GM21576 (cell line): ENCODE measurements at regions not wholly inside any gene's neighbourhood (a gene's known extent, or its start where the extent isn't known, plus 50 kb on each side); places are given as distances from the start of the nearest gene placed in this dataset.
"Not testable (repeated sequence)": the region's sequence is repeated elsewhere in the genome, so short reads cannot be mapped to it uniquely, and the experiment has no call there.

Experiments
- ATAC-seq: cut with Tn5 transposase; IDR thresholded peaks from one replicate; pipeline ENCODE4 v1.9.1; 2021; ENCODE audit warnings: mild to moderate bottlenecking, moderate library complexity; ENCODE audit not compliant: unreplicated experiment

DNA sequence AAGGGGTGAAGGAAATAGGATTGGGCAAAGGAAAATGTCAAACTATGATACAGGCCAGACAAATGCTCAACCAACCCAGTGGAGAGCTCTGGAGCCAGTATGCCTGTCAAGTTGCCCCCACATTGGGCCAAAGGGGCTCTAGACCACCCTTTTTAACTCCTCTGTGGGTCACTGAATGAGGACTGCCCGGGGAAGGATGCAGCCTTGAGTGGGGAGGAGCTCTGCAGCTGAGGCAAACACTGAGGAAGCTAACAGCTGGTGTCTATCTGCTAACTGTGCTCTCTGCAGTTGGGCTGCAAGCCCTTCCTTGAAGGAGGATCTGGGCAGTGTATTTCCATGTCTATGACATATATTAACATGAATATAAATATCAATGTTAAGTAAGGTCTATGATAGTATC is 98.4 kb upstream of the PRSS16 start:
- ATAC-seq: no peak

DNA sequence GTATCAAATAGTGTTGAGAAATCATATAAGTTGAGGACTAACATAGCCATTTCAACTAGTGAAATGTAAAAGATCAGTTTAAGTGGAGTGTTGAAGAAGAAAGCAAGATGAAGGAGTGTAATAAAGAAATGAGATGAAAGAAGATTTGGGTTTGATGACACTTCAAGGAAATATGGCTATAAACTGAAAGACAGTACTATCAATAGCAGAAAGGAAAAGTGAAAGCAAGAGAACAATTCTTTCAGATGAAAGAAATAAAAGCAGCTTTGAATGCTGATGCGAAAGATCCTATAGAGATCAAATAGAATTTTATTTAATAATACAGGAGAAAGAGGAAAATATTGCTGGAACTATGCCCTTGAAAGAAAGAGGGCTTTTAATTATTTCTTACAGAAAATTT is 92.8 kb upstream of the PRSS16 start:
- no peak for ATAC-seq

GRCh38 chr6:27156874-27157458 is 90.5 kb upstream of the PRSS16 start:
- no peak for ATAC-seq

GRCh38 chr6:27157459-27158315 is 89.8 kb upstream of the PRSS16 start:
- peak; percentile 44 for ATAC-seq

- ATAC-seq: no peak
Observed at GRCh38 chr6:27158316-27158643, 89.2 kb upstream of the PRSS16 start.

- ATAC-seq: no peak
Observed at GRCh38 chr6:27159725-27160124, 87.8 kb upstream of the PRSS16 start.

GRCh38 chr6:27161115-27161514 is 86.4 kb upstream of the PRSS16 start:
- no peak for ATAC-seq

GRCh38 chr6:27161603-27161945 is 85.9 kb upstream of the PRSS16 start:
- no peak for ATAC-seq

- no peak for ATAC-seq
Observed at GRCh38 chr6:27161946-27162603, 85.4 kb upstream of the PRSS16 start.

- no peak for ATAC-seq
Observed at GRCh38 chr6:27163834-27164233, 83.7 kb upstream of the PRSS16 start.

GRCh38 chr6:27168108-27168507 is 79.4 kb upstream of the PRSS16 start:
- no peak for ATAC-seq

DNA sequence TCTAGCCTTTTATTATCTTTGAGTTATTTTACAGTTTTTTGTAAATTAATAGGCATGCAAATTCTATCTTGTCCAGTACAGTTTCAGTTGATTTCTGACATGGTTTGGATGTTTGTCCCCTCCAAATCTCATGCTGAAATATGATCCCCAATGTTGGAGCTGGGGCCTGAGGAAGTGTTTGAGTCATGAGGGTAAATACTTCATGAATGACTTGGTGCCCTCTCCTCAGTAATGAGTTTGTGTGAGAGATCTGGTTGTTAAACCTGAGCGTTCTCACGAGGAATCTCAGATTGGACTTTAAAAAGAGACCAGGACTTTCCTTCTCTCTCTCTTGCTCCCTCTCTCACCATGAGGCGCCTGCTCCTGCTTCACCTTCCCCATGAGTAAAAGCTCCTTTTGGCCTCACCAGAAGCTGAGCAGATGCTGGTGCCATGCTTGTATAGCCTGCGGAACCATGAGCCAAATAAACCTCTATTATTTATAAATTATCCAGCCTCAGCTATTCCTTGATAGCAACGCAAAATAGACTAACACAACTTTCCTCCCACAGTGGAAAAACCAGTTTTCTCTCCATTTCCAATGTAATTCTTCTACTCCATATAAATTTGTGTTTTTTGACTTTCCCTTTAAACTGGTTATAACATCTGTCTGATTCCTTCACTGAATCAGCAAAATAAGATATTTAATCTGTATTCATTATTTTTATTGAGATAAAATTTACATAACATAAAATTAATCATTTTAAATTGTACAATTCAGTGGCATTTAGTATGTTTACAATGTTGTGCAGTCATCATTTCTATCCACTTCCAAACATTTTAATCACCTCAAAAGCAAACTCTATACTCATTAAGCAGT is 78.7 kb upstream of the PRSS16 start:
- ATAC-seq: no peak

DNA sequence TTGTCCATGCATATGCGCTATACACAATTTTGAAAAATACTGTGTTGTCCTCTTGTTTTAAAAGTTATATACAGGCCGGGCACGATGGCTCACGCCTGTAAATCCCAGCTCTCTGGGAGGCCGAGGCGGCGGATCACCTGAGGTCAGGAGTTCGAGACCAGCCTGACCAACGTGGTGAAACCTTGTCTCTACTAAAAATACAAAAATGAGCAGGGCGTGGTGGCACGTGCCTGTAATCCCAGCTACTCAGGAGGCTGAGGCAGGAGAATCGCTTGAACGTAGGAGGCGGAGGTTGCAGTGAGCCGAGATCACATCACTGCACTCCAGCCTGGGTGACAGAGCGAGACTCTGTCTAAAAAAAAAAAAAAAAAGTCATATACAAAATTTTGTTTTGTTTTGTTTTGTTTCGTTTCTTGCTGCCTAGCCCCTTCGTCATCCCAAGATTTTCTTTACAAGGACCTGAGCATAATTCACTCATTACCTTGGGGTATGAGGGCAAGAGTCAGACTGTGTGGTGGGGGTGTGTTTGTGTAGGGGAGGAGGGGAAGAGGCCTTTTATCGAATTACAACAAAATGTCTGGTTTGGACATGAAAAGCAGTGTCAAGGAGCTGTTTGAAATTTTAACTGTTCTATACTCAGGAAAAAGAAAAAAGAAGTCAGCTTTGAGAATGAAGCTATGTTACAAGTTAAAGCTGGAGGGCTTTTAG is 74.8 kb upstream of the PRSS16 start:
- not testable (repeated sequence) for ATAC-seq

GRCh38 chr6:27173232-27173601 is 74.3 kb upstream of the PRSS16 start:
- not testable (repeated sequence) for ATAC-seq

- ATAC-seq: no peak
Observed at GRCh38 chr6:27174958-27175357, 72.5 kb upstream of the PRSS16 start.

GRCh38 chr6:27176096-27176495 is 71.4 kb upstream of the PRSS16 start:
- ATAC-seq: no peak

DNA sequence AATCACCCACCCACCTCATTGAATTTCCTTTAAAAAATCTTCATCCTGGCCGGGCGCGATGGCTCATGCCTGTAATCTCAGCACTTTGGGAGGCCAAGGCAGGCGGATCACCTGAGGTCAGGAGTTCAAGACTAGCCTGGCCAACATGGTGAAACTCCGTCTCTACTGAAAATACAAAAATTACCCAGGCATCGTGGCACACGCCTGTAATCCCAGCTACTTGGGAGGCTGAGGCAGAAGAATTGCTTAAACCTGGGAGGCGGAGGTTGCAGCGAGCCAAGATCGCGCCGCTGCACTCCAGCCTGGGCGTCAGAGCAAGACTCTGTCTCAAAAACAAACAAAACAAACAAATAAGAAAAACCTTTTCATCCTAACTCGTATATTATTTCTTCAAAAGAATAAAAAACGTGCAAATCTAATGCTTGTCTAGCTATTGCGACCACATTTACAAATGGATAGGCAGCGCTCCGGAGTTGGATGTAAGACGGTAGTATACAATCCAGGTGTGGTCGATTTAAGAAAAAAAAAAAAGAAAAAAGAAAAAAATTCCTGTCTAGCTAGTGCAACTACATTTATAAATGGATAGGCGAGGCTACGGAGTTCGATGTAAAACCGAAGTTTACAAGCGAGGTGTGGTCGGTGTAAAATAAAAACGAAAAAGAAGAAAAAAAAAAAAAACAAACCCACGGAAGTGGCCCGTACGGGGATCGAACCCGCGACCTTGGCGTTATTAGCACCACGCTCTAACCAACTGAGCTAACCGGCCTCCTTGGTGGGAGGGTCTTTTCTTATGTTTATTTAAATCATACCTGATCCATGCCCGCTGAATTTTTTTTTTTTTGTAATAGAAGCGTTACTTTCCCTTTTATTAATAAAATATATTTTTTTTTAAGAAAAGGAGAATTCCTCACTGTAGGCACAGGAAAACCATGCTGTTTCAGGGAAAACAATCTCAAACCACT is 70.7 kb upstream of the PRSS16 start:
- no peak for ATAC-seq

- peak; percentile 61 for ATAC-seq
Observed at GRCh38 chr6:27177485-27178406, 69.8 kb upstream of the PRSS16 start.

DNA sequence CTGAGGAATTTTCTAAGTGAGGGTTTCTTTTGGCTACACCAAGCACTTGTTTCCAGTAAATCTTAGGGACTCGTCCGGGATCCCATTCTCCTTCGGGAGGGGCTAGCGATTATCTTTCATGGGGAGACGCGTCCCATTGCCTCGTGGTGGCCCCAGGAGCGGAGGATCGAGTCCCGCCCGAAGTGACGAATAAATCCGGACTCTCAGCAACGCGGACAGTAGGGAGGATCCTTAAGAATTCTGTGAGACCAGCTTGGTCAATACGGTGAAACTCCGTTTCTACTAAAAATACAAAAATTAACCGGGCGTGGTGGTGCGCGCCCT is 69.1 kb upstream of the PRSS16 start:
- ATAC-seq: peak; percentile 10
